Mesothelial cell of epicardium (in vitro differentiated cells): ENCODE measurements at regions not wholly inside any gene's neighbourhood (a gene's known extent, or its start where the extent isn't known, plus 50 kb on each side); places are given as distances from the start of the nearest gene placed in this dataset.

Experiments used
- DNase-seq, 2 experiments: peaks; one replicate each; pipeline ENCODE4 v3.0.0; 2021; ENCODE audit warnings: low spot score in 2 of 2; ENCODE audit not compliant: unreplicated experiment in 2 of 2
- H3K27ac Mint-ChIP-seq: 2 replicates; pipeline ENCODE4 v1.8.0; 2021; ENCODE audit warnings: mixed read lengths
- H3K27me3 Mint-ChIP-seq: 2 replicates; pipeline ENCODE4 v1.8.0; 2021; ENCODE audit warnings: low read depth, mixed read lengths
- H3K36me3 Mint-ChIP-seq: 2 replicates; pipeline ENCODE4 v1.8.0; 2021; ENCODE audit warnings: mixed read lengths
- H3K4me1 Mint-ChIP-seq: 2 replicates; pipeline ENCODE4 v1.8.0; 2021; ENCODE audit warnings: mixed read lengths
- H3K4me3 Mint-ChIP-seq: 2 replicates; pipeline ENCODE4 v1.8.0; 2021; ENCODE audit warnings: mild to moderate bottlenecking, moderate library complexity, mixed read lengths
- H3K9me3 Mint-ChIP-seq: 2 replicates; pipeline ENCODE4 v1.8.0; 2021; ENCODE audit warnings: mixed read lengths
- CTCF ChIP-seq: fragments of 200-600 bp; sonication (generic); IDR thresholded peaks from one replicate; pipeline ENCODE4 v1.5.0; 2021; ENCODE audit warnings: antibody characterized with exemption; ENCODE audit not compliant: unreplicated experiment

DNA sequence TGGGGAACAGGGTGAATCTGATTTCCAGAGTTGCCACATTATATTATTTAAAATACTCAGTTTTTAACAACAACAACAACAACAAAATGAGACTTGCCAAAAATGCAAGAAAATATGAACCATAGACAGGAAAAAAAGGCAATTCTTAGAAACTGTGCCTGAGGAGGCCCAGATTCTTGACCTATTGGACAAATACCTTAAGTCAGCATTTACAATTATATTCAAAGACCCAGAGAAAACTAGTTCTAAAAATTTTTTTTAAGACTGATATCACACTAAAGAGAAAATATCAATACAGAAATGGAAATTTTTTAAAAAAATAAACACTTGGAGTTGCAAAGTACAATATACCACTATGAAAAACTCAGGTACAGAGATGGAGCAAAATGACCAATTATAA, 152.8 kb upstream of the LYPLAL1 start:
- Mint-ChIP-seq H3K27me3 (no peaks in the 10 kb centered on the region), H3K36me3 (no peaks in the 10 kb centered on the region), H3K4me1 (peaks cover 4% of the 10 kb centered on the region), H3K4me3 (no peak overlapping the region), H3K27ac (no peak overlapping the region), H3K9me3 (peaks cover 19% of the 10 kb centered on the region)
- DNase-seq = no peak
- TF ChIP-seq CTCF = no peak

DNA sequence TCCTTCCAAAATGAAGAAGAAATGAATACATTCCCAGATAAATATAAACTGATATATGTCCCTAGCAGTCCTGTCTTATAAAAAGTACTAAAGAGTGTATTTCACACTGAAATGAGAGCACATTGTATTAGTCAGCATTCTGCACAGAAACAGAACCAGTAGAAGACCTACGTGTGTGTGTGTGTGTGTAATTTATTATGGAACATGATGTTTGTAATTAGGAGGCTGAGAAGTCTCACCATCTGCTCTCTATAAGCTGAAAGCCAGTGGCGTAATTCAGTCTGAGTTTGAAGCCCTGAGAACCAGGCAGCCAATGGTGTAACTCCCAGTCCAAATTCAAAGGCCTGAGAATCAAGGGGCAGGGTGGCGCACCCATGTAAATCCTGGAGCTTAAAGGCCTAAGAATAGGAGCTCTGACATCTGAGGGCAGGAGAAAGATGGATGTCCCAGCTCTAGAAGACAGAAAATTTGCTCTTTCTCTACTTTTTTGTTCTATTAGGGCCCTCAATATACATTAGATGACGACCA, 146.5 kb upstream of the LYPLAL1 start:
- DNase-seq = no peak
- TF ChIP-seq CTCF = no peak
- H3K4me1 Mint-ChIP-seq = no peaks in the 10 kb centered on the region
- H3K27me3 Mint-ChIP-seq = no peaks in the 10 kb centered on the region
- no peak overlapping the region for H3K27ac Mint-ChIP-seq
- H3K9me3 Mint-ChIP-seq = peaks cover 27% of the 10 kb centered on the region
- H3K4me3 Mint-ChIP-seq = no peak overlapping the region
- H3K36me3 Mint-ChIP-seq = no peaks in the 10 kb centered on the region

DNA sequence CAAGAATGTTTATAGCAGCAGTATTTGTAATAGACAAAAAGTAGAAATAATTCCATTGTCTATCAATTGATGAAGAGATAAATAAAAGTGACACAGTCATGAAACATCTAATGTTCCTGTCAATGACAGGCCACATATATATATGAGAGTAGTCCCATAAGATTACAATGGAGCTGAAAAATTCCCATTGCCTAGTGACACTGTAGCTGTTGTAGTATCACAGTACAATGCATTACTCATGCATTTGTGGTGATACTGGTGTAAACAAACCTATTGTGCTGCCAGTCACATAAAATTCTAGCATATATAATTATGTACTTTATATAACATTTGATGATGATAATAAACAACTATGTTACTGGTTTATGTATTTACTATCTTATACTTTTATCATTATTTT, 141.9 kb upstream of the LYPLAL1 start:
- H3K27me3 Mint-ChIP-seq = no peaks in the 10 kb centered on the region
- DNase-seq = no peak
- H3K9me3 Mint-ChIP-seq = peaks cover 14% of the 10 kb centered on the region
- peaks cover 8% of the 10 kb centered on the region for H3K4me1 Mint-ChIP-seq
- TF ChIP-seq CTCF = no peak
- H3K36me3 Mint-ChIP-seq = no peaks in the 10 kb centered on the region
- H3K27ac Mint-ChIP-seq = no peak overlapping the region
- H3K4me3 Mint-ChIP-seq = no peak overlapping the region

- Mint-ChIP-seq H3K4me1 (peaks cover 12% of the 10 kb centered on the region), H3K27ac (no peak overlapping the region), H3K4me3 (no peak overlapping the region), H3K36me3 (peaks cover 6% of the 10 kb centered on the region), H3K9me3 (peaks cover 14% of the 10 kb centered on the region), H3K27me3 (no peaks in the 10 kb centered on the region)
- no peak for TF ChIP-seq CTCF
- no peak for DNase-seq
These were observed 135.3 kb upstream of the LYPLAL1 start for GRCh38 chr1:219038398-219038797.

DNA sequence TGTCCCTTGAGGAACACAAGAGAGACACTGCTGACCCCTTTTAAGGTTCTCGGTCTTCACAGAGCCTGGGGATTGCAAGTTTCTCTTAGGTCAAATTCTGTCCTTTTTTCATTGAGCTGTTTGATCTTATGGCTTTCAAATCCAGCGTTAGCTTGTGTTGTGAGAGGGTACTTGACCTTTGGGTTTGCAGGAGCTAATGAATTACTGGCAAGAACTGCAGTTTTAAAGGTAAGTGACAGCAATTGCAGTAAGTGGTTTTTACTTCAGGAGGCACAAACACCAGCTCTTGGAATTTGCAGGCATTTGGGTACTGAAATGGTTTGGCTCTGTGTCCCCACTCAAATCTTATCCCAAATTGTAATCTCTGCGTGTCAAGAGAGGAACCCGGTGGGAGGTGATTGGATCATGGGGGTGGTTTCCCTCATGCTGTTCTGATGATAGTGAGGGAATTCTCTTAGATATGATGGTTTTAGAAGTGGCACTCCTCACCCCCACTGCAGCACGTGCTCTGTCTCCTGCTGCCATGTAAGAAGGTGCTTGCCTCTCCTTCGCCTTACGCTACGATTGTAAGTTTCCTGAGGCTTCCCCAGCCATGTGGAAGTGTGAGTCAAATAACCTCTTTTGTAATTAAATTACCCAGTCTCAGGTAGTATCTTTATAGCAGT, 134.5 kb upstream of the LYPLAL1 start:
- Mint-ChIP-seq H3K4me3 (no peak overlapping the region), H3K36me3 (peaks cover 6% of the 10 kb centered on the region), H3K9me3 (peaks cover 14% of the 10 kb centered on the region), H3K27me3 (no peaks in the 10 kb centered on the region), H3K27ac (no peak overlapping the region), H3K4me1 (peaks cover 12% of the 10 kb centered on the region)
- no peak for TF ChIP-seq CTCF
- no peak for DNase-seq
